ENCODE measurements at regions not wholly inside any gene's neighbourhood (a gene's known extent, or its start where the extent isn't known, plus 50 kb on each side); places are given as distances from the start of the nearest gene placed in this dataset.

- Histone ChIP-seq H3K27ac (ENCODE audit: low read length) (no peak overlapping the region), H3K27me3 (replicated peaks; ENCODE audit: insufficient read depth, low read length) (no peaks in the 10 kb centered on the region), H3K36me3 (replicated peaks; ENCODE audit: insufficient read depth, low read length) (no peaks in the 10 kb centered on the region), H3K4me3 (ENCODE audit: low read length) (no peak overlapping the region), H2AFZ (ENCODE audit: low read length) (no peak overlapping the region), H3F3A (ENCODE audit: insufficient read depth, low read length) (no peaks in the 10 kb centered on the region), H3K9me2 (replicated peaks; ENCODE audit: insufficient read depth, low read length) (no peaks in the 10 kb centered on the region), H3K9ac (ENCODE audit: low read length) (no peak overlapping the region), H4K20me1 (ENCODE audit: insufficient read depth, low read length) (no peaks in the 10 kb centered on the region), H3K9me3 (replicated peaks; ENCODE audit: insufficient read depth, low read length) (no peaks in the 10 kb centered on the region), H3K79me2 (ENCODE audit: low read length) (no peaks in the 10 kb centered on the region), H3K4me1 (ENCODE audit: low read length) (no peaks in the 10 kb centered on the region), H3K4me2 (ENCODE audit: low read depth, low read length) (no peak overlapping the region)
- no peak for DNase-seq
- TF ChIP-seq EZH2 (optimal IDR thresholded peaks at IDR 0.05; ENCODE audit: low read depth, low read length) (no peak), CTCF (IDR thresholded peaks at IDR 0.05; ENCODE audit: low read length) (no peak), EZH2phosphoT487 (IDR thresholded peaks at IDR 0.05; ENCODE audit: low read length) (no peak)
These were observed 142.9 kb upstream of the KITLG start for GRCh38 chr12:88723219-88723618.

GRCh38 chr12:88720785-88721650, 140.7 kb upstream of the KITLG start:
- H2AFZ ChIP-seq (ENCODE audit: low read length): no peak overlapping the region
- H4K20me1 ChIP-seq (ENCODE audit: insufficient read depth, low read length): no peaks in the 10 kb centered on the region
- H3K9me2 ChIP-seq (replicated peaks; ENCODE audit: insufficient read depth, low read length): no peaks in the 10 kb centered on the region
- H3K4me1 ChIP-seq (ENCODE audit: low read length): no peaks in the 10 kb centered on the region
- H3K4me2 ChIP-seq (ENCODE audit: low read depth, low read length): no peak overlapping the region
- no peak for DNase-seq
- no peaks in the 10 kb centered on the region for H3F3A ChIP-seq (ENCODE audit: insufficient read depth, low read length)
- no peaks in the 10 kb centered on the region for H3K79me2 ChIP-seq (ENCODE audit: low read length)
- no peak overlapping the region for H3K9ac ChIP-seq (ENCODE audit: low read length)
- H3K27me3 ChIP-seq (replicated peaks; ENCODE audit: insufficient read depth, low read length): no peaks in the 10 kb centered on the region
- H3K9me3 ChIP-seq (replicated peaks; ENCODE audit: insufficient read depth, low read length): no peaks in the 10 kb centered on the region
- no peak overlapping the region for H3K27ac ChIP-seq (ENCODE audit: low read length)
- no peak overlapping the region for H3K4me3 ChIP-seq (ENCODE audit: low read length)
- no peak for TF ChIP-seq EZH2phosphoT487 (IDR thresholded peaks at IDR 0.05; ENCODE audit: low read length)
- TF ChIP-seq EZH2 (optimal IDR thresholded peaks at IDR 0.05; ENCODE audit: low read depth, low read length): no peak
- TF ChIP-seq CTCF (IDR thresholded peaks at IDR 0.05; ENCODE audit: low read length): no peak
- no peaks in the 10 kb centered on the region for H3K36me3 ChIP-seq (replicated peaks; ENCODE audit: insufficient read depth, low read length)

- no peak overlapping the region for H2AFZ ChIP-seq (ENCODE audit: low read length)
- H3K36me3 ChIP-seq (replicated peaks; ENCODE audit: insufficient read depth, low read length): no peaks in the 10 kb centered on the region
- H3K79me2 ChIP-seq (ENCODE audit: low read length): no peaks in the 10 kb centered on the region
- no peaks in the 10 kb centered on the region for H3F3A ChIP-seq (ENCODE audit: insufficient read depth, low read length)
- H3K4me1 ChIP-seq (ENCODE audit: low read length): no peaks in the 10 kb centered on the region
- H4K20me1 ChIP-seq (ENCODE audit: insufficient read depth, low read length): no peaks in the 10 kb centered on the region
- H3K27ac ChIP-seq (ENCODE audit: low read length): no peak overlapping the region
- H3K9me3 ChIP-seq (replicated peaks; ENCODE audit: insufficient read depth, low read length): no peaks in the 10 kb centered on the region
- H3K9me2 ChIP-seq (replicated peaks; ENCODE audit: insufficient read depth, low read length): no peaks in the 10 kb centered on the region
- no peak for DNase-seq
- no peak overlapping the region for H3K4me2 ChIP-seq (ENCODE audit: low read depth, low read length)
- H3K9ac ChIP-seq (ENCODE audit: low read length): no peak overlapping the region
- no peak overlapping the region for H3K4me3 ChIP-seq (ENCODE audit: low read length)
- TF ChIP-seq EZH2phosphoT487 (IDR thresholded peaks at IDR 0.05; ENCODE audit: low read length) (no peak), EZH2 (optimal IDR thresholded peaks at IDR 0.05; ENCODE audit: low read depth, low read length) (no peak), CTCF (IDR thresholded peaks at IDR 0.05; ENCODE audit: low read length) (no peak)
- no peaks in the 10 kb centered on the region for H3K27me3 ChIP-seq (replicated peaks; ENCODE audit: insufficient read depth, low read length)
These were observed 140.0 kb upstream of the KITLG start for GRCh38 chr12:88720231-88720630.

All from MM.1S (cell line).